ENCODE measurements at regions not wholly inside any gene's neighbourhood (a gene's known extent, or its start where the extent isn't known, plus 50 kb on each side); places are given as distances from the start of the nearest gene placed in this dataset.

DNA sequence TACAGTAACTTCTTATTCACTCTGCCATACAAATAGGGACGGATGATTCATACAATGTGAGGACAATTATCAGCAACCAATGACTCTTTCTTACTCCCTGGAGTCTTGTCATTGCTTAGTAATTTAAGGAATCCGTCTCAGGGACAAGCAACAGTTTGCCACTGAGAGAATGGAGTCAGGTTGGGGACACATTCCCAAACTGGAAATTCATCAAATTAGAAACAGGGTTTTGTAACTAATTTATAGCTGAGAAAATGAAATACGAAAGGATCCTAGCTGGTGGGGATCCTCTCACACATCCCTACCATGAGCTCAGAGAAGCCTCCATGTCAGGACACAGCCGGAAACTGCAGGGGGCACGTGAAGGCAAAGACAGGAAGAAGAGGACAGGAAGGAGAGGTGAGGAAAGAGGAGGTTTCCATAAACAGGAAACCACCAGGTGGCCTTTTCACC, 50.4 kb upstream of the KDR start:
- DNase-seq (ENCODE audit: low spot score): no peak

DNA sequence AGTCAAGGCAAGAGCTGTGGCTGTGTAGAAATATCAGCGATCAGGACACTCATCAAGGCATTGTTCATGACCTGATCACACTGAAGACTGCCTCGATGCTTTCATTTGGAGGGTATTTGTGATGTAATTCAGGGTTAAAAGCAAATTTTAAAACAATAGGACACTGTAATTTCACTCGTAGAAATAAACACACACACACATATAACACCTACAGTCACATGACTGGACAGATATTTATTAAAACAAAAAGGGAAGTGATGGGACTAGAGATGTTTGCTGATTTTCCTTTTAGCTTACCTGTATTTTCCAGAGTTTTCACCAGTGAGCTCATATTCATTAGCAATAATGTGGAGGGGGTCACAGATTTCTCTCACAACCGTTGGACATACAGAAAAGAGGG, 51.1 kb upstream of the KDR start:
- no peak for DNase-seq (ENCODE audit: low spot score)

DNA sequence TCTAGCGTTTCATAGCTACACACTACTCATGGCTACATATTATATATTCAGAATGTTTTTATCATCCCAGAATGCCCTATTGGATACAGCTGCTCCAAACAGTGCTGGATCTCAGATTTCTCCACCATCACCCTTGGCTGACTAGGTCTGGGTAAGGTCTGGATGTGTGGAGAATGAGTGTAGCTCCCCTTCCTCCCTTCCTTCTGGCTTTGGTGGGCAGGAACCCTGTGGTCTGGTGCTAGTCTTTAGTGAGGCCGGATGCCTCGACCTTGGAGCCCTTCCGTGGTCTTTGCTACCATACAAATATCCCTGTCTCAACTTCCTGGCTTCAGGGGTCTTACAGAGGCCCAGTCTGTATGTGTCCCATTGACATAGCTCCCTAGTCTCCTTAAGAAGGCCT, 52.1 kb upstream of the KDR start:
- DNase-seq (ENCODE audit: low spot score): no peak

DNA sequence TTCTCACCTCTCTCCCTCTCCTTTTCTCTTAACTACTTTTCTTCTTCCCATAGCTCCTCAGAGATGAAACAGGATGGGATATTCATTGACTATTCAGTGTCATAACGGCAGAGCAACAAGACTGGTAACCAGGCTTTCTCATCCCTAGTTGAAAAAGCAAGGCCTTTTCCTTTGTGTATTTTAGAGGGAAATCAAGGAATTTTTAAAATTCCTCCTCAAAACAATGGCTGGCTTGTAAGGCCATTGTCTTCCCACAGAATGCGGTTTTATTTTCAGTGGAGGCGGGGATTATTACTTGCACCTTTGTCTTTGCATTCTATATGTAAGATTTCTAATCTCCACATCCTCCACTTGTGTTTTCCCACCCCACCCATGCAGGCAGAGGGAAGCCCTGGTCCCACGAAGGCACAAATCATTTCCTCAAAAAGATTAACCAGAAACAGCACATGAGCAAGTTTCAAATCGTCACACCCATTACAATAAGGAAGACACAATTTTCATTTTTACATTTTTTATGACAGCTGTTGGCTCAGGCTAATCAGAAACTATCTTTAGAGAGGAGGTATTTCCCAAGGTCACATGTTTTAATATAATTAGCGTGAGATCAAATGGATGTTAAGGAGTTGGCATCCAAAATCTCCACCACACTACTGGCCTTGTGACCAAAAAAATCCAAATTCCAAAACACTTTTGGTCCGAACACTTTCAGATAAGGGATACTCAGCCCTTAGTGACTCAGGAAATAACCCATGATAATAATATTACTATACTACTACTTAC, 53.0 kb upstream of the KDR start:
- no peak for DNase-seq (ENCODE audit: low spot score)

DNA sequence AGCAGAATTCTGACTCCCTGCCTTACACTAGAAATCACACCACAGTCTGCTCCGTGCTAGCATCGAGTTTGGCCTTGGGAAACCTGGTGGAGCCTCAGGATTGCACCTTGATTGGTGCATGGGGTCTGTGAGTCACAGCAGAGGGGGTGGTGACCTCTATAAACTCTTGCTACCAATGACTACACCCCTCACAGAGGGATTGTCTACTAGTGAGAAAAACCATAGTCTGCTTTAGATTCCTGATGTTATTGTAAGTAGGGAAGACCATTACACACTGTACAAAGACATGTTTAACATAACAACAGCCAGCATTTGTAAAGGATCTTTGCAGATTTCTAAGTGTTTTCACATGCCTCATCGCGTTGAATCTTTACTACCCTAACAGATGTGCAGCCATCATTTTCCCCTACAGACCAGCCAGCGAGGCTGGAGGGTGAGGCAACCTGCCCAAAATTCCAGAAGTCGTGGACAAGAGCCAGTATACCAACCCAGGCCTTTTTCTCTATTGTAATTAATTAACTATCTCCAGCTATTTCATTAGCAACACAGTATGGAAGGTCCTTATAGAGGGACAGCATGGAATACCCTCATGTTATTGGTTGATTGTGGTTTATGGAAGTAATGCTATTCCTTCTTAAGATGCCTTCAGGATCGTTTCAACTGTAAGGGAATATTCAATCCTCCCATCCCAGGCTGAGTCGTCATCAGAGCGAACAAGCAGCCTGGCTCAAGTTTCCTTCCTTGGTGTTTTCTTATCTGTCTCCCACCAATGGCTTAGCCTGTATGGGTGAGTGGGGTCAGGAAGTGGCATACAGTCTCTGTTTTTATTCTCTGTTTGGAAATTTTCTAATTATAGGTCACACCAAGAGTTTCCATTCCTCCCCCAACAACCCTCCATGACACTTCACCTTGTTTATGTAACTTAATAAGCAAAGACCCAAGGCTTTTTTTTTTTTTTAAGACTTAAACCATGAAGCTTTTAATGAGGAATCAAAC, 55.9 kb upstream of the KDR start:
- DNase-seq (ENCODE audit: low spot score): no peak

DNA sequence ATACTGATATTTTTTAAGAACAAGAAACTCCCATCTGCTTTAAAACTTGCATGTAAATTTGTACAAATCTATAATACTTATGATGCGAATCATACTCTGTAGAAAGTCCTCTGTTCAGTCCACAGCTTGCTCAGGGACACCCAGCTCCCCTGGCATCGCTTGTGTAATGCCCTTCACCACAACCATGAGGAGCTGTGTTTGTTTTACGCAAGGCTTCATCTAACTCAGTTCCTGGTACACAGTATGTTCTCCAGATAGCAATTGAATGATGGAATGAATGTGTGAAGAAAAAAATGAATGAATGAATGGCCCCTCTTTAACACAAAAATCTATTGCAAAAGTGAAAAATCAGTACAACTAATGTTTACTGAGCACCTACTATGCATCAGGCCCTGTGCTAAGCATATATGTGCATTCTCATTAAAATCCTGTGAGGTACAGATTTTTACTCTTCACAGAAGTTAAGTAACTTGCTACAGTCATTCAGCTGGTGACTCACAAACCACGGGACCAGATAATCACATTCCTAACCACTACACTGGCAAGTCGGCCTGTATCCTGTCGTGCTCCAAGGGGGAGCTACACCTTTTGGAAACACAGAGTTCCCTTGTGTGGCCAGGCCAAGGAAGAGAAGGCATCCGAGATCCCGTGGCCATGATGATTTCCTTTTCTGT, 58.7 kb upstream of the KDR start:
- no peak for DNase-seq (ENCODE audit: low spot score)

DNA sequence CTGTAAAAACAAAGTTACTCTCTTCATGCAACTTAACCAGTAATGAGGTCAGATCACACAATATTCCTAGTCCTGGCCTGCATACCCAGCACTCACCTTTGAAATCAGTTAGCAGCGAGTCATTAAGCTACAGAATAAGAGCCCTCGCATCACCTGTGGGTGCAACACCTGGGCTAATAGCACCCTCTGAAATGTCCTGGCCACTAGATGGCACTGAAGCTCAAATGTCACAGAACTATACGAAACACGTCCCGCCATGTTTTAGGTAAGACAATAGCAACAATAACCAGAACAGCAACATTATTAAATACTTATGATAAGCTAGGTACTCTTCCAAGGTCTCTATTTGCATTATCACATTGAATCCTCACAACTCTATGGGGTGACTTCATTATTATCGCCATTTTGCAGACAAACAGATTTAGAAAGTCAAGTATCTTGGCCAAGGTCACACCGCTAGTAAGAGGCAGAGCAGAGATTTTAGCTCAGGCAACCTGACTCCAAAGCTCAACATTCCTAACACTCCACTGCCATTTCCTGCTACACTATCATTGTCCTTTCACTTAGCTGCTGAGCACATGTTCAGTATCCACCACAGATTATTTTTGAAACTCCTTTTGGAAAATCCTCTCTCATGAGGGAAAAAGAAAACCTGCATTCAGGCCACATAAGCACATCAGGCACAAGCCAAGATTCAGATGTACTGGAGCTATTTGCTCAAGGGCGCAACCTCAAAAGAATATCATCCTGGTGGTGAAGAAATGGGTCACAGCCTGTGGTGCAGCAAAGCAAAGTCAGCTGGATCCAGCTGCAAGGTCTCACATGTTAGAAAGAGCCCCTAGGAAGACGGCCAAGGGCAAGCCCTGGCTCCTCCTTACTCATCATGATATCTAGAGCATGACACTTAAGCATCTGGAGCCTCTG, 59.5 kb upstream of the KDR start:
- DNase-seq (ENCODE audit: low spot score): peak; percentile 20

DNA sequence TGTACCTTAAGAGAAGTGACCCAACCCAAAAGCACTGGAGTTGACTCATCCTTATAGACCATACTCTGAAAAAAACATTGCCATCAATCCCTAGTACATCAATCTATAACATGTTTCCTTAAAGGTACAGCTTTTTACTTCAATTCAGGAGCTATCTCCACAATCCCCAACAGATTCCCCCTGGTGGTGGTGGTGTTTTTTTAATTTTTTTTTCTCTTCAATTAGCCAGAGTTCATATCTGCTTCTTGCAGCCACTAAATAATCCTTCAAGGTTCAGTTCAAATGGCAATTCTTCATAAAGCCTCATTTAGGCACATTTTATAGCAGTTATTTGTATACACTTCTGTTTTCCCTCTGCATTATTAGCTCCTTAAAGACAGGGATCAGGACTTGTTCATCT, 60.7 kb upstream of the KDR start:
- no peak for DNase-seq (ENCODE audit: low spot score)

DNA sequence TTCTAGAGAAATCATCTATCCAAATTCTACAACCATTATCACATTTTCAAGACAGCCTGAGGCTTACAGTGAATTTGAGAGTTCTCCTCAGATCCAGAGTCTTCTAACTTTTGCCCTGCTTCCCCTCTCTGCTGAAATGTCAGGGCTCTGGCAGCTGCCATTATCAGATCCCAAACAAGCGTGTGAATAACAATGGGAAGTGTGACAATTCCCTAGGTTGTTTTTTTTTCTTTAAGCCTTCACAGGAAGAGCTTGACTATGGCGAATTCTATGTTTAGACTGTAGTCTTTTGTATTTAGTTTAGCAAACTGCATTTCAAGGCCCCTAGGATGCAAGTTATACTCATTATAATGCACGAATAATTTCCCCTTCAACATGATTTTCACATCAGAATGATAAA, 61.3 kb upstream of the KDR start:
- no peak for DNase-seq (ENCODE audit: low spot score)

DNA sequence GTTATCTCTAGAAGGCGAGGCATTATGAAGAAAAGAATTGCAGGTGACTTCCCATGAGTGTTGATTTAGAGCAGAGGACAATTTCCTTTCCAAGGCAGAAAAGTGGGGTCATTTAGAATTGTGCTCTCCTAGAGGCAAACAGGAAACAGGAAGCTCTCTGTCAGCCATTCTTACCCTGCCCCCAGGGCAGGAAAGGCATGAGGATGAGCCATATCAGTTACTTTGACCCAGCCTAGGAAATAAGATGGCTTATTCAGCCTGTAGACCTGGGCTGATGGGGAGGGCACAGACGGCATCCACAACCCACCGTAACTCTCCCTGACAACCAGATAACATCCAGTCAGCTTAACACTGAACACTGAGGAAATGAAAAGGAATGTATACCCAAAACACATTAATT, 88.8 kb upstream of the KDR start:
- DNase-seq (ENCODE audit: low spot score): no peak

DNA sequence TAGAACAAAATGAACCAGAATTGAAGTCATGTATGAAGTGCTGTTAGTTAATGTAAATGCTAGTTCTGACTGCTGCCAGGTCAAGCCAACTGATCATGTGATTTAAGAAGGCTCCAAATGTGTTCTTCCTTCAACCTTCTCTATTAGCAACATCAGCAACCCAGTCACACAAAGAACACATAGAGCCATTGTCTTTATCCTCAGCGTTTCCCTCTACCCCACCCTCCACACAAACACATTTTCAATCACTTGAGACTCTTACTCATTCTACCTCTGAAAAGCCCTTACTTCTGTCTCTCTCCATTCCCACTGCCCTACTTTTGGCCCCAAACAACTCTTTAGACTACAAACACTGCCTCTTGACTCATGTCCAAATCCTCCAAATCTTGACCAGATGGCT, 89.7 kb upstream of the KDR start:
- DNase-seq (ENCODE audit: low spot score): no peak

DNA sequence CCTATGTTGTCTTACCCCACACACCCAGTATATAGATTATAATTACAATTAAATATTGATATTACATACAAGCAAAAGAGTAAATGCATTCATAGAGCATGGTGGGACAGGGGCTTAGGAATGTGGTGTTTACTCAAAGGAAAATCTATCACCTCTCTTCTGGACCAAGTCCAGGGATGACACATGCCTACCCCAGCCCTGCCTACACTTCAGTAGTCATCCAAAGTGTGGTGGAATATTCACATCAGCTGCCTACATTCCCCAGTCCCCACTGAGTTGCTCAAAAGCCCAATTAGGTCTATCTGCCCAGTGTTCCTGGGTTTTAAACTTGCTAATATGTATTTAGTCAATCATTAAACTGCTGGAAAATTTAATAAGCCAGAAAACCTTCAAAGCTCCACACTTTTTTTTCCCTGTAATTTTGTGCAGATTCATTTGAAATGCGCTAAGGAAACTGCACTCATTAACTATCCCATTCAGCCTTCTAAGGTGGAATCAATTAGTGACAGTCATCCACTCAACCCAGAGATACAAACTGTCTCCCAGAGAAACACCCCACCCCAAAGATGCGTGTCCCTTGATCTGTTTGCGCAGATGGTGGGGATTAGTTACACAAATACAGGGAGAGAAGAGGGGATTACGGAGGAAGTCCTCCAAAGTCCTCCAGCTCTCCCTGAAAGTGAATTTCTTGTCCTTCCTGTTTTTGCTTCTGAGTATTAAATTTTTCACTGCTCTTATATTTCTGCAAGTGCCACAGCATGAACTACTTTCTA, 91.7 kb upstream of the KDR start:
- DNase-seq (ENCODE audit: low spot score): no peak

DNA sequence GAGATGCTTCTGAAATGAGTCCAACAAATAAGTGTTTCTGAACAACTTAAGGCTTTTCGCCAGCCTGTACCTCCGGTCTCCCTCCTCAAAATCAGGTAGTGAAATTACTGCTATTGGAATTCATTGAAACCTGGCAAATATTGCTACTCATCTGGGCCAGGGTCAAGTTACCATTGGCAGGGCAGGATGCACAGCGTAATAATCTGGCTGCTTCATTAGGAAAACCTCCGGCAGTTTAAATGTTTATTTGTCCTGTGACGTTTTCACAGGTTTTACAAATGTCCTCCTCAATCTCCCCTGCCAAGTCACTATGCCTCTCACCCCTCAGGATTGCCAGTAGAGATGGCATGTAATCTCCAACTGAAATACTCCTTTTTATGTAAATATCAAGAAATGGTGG, 92.6 kb upstream of the KDR start:
- DNase-seq (ENCODE audit: low spot score): no peak

DNA sequence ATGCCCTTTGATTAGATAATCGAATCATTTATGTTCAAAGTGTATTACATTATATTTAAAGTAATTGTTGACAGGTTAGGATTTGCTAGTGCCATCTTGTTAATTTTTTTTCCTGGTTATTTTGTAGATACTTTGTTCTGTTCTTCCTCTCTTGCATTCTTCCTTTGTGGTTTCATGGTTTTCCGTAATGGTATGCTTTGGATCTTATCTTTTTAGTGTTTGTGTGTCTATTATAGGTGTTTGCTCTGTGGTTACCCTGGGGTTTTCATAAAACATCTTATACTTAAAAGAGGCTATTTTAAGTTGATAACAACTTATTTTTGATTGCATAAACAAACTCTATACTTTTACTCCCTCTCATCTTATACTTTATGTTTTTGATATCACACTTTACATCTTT, 108.2 kb upstream of the SRD5A3 start:
- DNase-seq (ENCODE audit: low spot score): no peak

DNA sequence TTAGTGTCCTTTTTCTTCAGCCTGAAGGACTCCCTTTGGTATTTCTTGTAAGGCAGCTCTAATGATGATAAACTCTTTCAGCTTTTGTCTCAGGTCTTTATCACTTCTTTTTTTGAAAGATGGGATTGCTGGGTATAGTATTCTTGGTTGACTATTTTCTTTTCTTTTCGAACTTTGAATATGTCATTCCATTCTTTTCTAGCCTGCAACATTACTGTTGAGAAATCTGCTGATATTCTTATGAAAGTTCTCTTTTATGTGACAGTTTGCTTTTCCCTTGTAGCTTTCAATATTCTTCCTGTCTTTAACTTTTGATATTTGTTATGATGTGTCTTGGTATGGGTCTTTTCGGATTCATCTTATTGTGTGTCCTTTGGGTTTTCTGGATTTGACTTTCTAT, 107.6 kb upstream of the SRD5A3 start:
- DNase-seq (ENCODE audit: low spot score): no peak

DNA sequence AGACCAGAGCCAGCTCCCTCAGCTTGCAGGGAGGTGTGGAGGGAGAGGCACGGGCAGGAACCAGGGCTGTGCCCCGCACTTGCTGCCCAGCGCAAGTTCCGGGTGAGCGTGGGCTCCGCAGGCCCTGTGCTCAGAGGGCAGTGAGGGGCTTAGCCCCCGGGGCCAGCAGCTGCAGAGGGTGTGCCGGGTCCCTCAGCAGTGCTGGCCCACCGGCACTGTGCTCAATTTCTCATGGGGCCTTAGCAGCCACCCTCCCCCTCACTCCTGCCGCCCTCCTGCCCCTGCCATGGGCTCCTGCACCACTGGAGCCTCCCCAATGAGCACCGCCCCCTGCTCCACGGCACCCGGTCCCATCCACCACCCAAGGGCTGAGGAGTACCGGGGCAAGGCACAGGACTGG, 104.6 kb upstream of the SRD5A3 start:
- DNase-seq (ENCODE audit: low spot score): no peak

DNA sequence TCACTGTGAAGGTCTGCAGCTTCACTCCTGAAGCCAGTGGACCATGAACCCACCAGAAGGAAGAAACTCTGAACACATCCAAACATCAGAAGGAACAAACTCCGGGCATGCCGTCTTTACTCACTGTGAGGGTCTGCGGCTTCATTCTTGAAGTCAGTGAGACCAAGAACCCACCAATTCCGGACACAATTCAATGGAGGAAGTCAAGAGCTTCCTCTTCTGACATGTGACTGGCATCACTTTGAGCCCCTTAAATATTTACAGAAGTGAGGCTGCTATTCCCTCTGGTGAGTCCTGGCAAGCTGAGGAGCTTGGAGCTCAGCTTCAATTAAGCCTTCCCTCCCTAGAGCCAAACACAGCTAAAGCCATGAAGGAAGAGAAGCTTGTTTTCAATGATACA, 103.5 kb upstream of the SRD5A3 start:
- no peak for DNase-seq (ENCODE audit: low spot score)

DNA sequence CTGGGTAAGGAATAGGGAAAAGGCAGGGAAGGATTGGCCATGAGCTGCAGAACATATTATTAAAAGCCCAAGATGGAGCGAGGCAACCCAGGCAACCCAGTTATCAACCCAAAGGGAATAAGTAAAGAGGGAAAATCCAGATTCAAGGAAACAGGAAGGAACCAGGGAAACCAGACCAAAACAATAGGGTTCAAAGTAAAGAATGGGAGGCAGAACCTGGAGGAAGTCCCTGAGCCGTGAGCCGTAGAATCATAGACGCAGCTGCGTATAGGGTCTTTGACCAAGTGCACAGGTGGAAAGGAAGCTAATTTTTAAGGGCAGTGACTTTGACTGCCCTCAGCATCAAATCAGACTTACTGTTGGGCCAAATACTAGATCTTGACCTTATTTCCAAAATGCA, 98.5 kb upstream of the SRD5A3 start:
- DNase-seq (ENCODE audit: low spot score): no peak

DNA sequence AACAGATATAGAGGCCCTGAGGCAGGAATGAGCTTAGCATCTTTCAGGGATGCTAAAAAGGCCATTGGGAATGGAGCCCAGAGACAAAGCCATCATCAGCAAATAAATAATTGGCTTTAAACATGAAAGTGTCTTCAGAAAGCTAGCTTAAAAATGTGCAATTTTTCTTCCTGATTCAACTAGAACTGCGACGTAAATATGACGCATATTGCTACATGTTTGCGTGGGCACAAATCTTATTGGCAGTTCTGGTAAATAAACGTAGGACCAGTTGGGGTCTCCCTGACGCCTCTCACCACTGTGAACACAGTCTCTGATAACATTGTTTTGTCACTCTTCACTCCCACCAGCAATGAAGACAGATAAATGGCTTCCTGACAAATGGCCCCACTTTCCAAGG, 97.3 kb upstream of the SRD5A3 start:
- DNase-seq (ENCODE audit: low spot score): no peak

DNA sequence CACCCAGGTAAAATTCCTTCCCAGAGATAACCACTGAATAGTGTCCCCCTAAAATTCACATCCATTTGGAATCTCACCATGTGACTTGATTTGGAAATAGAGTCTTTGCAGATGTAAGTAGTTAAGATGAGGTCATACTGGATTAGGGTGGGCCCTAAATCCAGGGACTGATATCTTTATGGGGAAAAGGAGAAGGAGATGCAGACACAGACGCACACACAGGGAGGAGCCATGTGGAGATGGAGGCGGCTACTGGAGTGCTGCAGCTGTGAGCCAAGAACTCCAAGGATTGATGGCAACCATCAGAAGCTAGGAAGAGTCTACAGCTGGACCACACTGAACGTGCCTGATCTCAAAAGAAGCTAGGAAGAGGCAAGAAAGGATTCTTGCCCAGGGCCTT, 96.6 kb upstream of the SRD5A3 start:
- no peak for DNase-seq (ENCODE audit: low spot score)

DNA sequence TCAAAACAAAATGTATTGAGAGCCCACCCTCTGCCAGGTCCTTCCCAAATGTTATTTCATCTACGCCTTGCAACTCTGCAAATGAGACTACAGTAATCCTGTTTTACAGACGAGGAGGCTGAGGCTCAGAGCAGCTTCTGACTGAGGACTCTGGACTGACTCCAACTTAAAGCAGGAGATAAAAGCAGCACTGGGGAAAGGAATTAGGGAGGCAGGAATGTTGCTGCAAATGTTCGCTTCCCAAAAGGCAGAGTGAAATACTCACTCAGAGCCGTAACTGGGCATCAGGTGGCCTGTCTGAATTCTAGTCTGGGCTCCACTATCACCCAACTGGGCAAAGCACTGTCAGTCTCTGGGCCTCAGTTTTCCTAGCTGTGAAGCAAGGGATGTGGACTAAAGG, 94.7 kb upstream of the SRD5A3 start:
- DNase-seq (ENCODE audit: low spot score): no peak

All from cerebellar cortex (tissue), 1 donor.